Stimulated activated CD4-positive, alpha-beta T cell treated with anti-CD3 and anti-CD28 coated beads, Interleukin-1b, Interleukin-23, amount 100 ng/mL, for 24 hours (primary cell): ENCODE measurements at regions not wholly inside any gene's neighbourhood (a gene's known extent, or its start where the extent isn't known, plus 50 kb on each side); places are given as distances from the start of the nearest gene placed in this dataset.

Experiments used
- DNase-seq, 4 experiments: peaks; one replicate each; pipeline ENCODE4 v3.0.0-alpha.2; 2020; ENCODE audit warnings: low read depth in 4 of 4, low spot score in 1 of 4

- DNase-seq, result no peak
These were observed 257.9 kb downstream of the NDUFA10 start for GRCh38 chr2:239767021-239767905.

- no peak for DNase-seq
These were observed 259.2 kb downstream of the NDUFA10 start for GRCh38 chr2:239765911-239766310.

- no peak for DNase-seq
These were observed 259.9 kb downstream of the NDUFA10 start for GRCh38 chr2:239765076-239765845.

- no peak for DNase-seq
These were observed 261.6 kb downstream of the NDUFA10 start for GRCh38 chr2:239763433-239764097.

- DNase-seq, result no peak
These were observed 262.4 kb downstream of the NDUFA10 start for GRCh38 chr2:239762655-239763269.

GRCh38 chr2:239762106-239762505 lies 263.0 kb downstream of the NDUFA10 start:
- DNase-seq, result no peak

GRCh38 chr2:239760596-239760995 lies 264.5 kb downstream of the NDUFA10 start:
- DNase-seq, result no peak

- DNase-seq, result no peak
These were observed 266.8 kb downstream of the NDUFA10 start for GRCh38 chr2:239758279-239758877.

- DNase-seq, result no peak
These were observed 268.1 kb downstream of the NDUFA10 start for GRCh38 chr2:239756790-239757760.

GRCh38 chr2:239756031-239756789 lies 268.9 kb downstream of the NDUFA10 start:
- DNase-seq, result no peak

- DNase-seq, result no peak
These were observed 271.7 kb downstream of the NDUFA10 start for GRCh38 chr2:239753401-239753837.

- no peak for DNase-seq
These were observed 272.2 kb downstream of the NDUFA10 start for GRCh38 chr2:239752951-239753350.

GRCh38 chr2:239751679-239752355 lies 273.3 kb downstream of the NDUFA10 start:
- peak in 2 of 4 experiments; percentile 21 to 32 for DNase-seq

GRCh38 chr2:239750929-239751678 lies 274.0 kb downstream of the NDUFA10 start:
- DNase-seq, result no peak

- DNase-seq, result no peak
These were observed 274.9 kb downstream of the NDUFA10 start for GRCh38 chr2:239750045-239750835.

GRCh38 chr2:239749272-239749873 lies 275.8 kb downstream of the NDUFA10 start:
- no peak for DNase-seq
